NCI-H345 (cell line): ENCODE measurements at regions not wholly inside any gene's neighbourhood (a gene's known extent, or its start where the extent isn't known, plus 50 kb on each side); places are given as distances from the start of the nearest gene placed in this dataset.

Experiments used
- DNase-seq: peaks from one replicate; lab custom pipeline; 2025; lab: John Stamatoyannopoulos, UW

- DNase-seq, result no peak
These were observed 54.9 kb upstream of the MAP2 start for GRCh38 chr2:209368914-209369313.

GRCh38 chr2:209369656-209370055 lies 54.2 kb upstream of the MAP2 start:
- DNase-seq, result no peak

- no peak for DNase-seq
These were observed 52.4 kb upstream of the MAP2 start for GRCh38 chr2:209371407-209371806.
